ENCODE measurements at regions not wholly inside any gene's neighbourhood (a gene's known extent, or its start where the extent isn't known, plus 50 kb on each side); places are given as distances from the start of the nearest gene placed in this dataset.

DNA sequence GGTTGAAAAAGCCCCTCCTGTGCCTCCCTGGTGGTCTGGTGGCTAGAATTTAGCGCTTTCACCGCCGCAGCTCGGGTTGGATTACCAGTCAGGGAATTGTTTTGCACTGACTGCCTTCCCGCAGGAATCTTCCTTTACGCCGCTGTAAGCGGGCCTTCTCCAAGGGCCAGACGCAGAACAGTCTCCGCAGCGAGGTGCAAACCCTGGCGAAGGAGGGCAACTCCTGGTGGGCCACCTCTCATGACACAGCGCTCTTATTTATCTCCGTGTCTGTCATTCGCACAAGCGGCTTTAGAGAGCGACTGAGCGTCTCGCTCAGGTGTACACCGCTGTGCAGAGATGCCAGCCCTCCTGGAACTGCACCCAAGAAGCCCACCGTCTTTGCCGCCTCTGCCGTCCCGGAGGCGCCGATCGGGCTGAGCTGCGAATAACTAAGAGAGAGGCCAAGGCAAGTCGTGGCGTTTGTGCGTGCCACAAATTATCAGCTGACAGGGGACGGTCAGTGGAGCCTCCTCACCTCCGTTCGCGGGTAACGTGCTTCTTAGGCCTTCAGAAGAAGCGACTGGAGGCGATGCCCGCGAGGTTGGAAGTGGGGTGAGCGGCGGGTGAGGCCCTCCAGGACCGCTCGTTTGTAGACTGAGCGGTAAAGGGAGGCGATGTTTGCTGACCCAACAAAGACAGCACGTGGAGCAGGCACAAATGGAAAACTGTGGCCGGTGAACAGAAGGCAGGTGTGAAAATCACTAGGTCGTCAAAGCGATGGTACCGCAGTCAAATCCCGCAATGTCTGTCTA, 93.5 kb downstream of the PRKAB2 start:
- TF ChIP-seq ZNF8 (CRISPR knock-in tag; IDR thresholded peaks at IDR 0.05): no peak
- TF ChIP-seq SNAI2 (CRISPR knock-in tag; IDR thresholded peaks at IDR 0.05): no peak
- TF ChIP-seq ARNTL (CRISPR knock-in tag; IDR thresholded peaks at IDR 0.05; ENCODE audit: borderline replicate concordance, low read depth): no peak
- no peak for TF ChIP-seq PPARA (CRISPR knock-in tag; IDR thresholded peaks at IDR 0.05; ENCODE audit: borderline replicate concordance)
- no peak for TF ChIP-seq OSR1 (CRISPR knock-in tag; IDR thresholded peaks at IDR 0.05)
- TF ChIP-seq, protein P1, sequence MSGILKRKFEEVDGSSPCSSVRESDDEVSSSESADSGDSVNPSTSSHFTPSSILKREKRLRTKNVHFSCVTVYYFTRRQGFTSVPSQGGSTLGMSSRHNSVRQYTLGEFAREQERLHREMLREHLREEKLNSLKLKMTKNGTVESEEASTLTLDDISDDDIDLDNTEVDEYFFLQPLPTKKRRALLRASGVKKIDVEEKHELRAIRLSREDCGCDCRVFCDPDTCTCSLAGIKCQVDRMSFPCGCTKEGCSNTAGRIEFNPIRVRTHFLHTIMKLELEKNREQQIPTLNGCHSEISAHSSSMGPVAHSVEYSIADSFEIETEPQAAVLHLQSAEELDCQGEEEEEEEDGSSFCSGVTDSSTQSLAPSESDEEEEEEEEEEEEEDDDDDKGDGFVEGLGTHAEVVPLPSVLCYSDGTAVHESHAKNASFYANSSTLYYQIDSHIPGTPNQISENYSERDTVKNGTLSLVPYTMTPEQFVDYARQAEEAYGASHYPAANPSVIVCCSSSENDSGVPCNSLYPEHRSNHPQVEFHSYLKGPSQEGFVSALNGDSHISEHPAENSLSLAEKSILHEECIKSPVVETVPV (CRISPR knock-in tag; IDR thresholded peaks at IDR 0.05): no peak
- no peak for TF ChIP-seq ZC3H10 (CRISPR knock-in tag; IDR thresholded peaks at IDR 0.05)
- no peak for TF ChIP-seq RARB (CRISPR knock-in tag; IDR thresholded peaks at IDR 0.05)
- no peak for TF ChIP-seq ISL1 (CRISPR knock-in tag; IDR thresholded peaks at IDR 0.05)
- TF ChIP-seq, protein P2, sequence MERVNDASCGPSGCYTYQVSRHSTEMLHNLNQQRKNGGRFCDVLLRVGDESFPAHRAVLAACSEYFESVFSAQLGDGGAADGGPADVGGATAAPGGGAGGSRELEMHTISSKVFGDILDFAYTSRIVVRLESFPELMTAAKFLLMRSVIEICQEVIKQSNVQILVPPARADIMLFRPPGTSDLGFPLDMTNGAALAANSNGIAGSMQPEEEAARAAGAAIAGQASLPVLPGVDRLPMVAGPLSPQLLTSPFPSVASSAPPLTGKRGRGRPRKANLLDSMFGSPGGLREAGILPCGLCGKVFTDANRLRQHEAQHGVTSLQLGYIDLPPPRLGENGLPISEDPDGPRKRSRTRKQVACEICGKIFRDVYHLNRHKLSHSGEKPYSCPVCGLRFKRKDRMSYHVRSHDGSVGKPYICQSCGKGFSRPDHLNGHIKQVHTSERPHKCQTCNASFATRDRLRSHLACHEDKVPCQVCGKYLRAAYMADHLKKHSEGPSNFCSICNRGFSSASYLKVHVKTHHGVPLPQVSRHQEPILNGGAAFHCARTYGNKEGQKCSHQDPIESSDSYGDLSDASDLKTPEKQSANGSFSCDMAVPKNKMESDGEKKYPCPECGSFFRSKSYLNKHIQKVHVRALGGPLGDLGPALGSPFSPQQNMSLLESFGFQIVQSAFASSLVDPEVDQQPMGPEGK (CRISPR knock-in tag; IDR thresholded peaks at IDR 0.05; ENCODE audit: borderline replicate concordance): no peak
- TF ChIP-seq, protein P3, sequence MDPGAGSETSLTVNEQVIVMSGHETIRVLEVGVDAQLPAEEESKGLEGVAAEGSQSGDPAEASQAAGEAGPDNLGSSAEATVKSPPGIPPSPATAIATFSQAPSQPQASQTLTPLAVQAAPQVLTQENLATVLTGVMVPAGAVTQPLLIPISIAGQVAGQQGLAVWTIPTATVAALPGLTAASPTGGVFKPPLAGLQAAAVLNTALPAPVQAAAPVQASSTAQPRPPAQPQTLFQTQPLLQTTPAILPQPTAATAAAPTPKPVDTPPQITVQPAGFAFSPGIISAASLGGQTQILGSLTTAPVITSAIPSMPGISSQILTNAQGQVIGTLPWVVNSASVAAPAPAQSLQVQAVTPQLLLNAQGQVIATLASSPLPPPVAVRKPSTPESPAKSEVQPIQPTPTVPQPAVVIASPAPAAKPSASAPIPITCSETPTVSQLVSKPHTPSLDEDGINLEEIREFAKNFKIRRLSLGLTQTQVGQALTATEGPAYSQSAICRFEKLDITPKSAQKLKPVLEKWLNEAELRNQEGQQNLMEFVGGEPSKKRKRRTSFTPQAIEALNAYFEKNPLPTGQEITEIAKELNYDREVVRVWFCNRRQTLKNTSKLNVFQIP (CRISPR knock-in tag; IDR thresholded peaks at IDR 0.05; ENCODE audit: borderline replicate concordance, low read depth): no peak
- no peak for TF ChIP-seq ZNF70 (CRISPR knock-in tag; IDR thresholded peaks at IDR 0.05)
- TF ChIP-seq ZFP3 (CRISPR knock-in tag; IDR thresholded peaks at IDR 0.05): no peak
- no peak for TF ChIP-seq ZFP30 (CRISPR knock-in tag; IDR thresholded peaks at IDR 0.05)

Data from SK-N-SH treated with all-trans-retinoic acid at 6 μM for 48 hours (cell line).